ENCODE measurements at regions not wholly inside any gene's neighbourhood (a gene's known extent, or its start where the extent isn't known, plus 50 kb on each side); places are given as distances from the start of the nearest gene placed in this dataset.
A peak's percentile ranks its signal among the peaks of the same experiment; 100 is the strongest.

- H3K4me1 ChIP-seq (ENCODE audit: low read length) = no peaks in the 10 kb centered on the region
- H3K27me3 ChIP-seq (ENCODE audit: low read length) = no peaks in the 10 kb centered on the region
- H3K79me2 ChIP-seq (ENCODE audit: low read length) = no peaks in the 10 kb centered on the region
- no peak overlapping the region for H2AFZ ChIP-seq (ENCODE audit: low read length)
- no peak for DNase-seq
- no peaks in the 10 kb centered on the region for H3K36me3 ChIP-seq (ENCODE audit: insufficient read depth, low read length)
- H3K9ac ChIP-seq (ENCODE audit: low read length) = no peak overlapping the region
- H3K4me2 ChIP-seq (ENCODE audit: low read depth, low read length, poor library complexity, severe bottlenecking) = no peak overlapping the region
- no peaks in the 10 kb centered on the region for H3K9me2 ChIP-seq (replicated peaks; ENCODE audit: insufficient read depth, low read length)
- no peak overlapping the region for H3K4me3 ChIP-seq (ENCODE audit: low read length)
- H3K9me3 ChIP-seq (ENCODE audit: low read length) = no peaks in the 10 kb centered on the region
- H3K27ac ChIP-seq (ENCODE audit: low read length) = no peak overlapping the region
- no peaks in the 10 kb centered on the region for H4K20me1 ChIP-seq (ENCODE audit: insufficient read depth, low read depth, low read length)
Observed at GRCh38 chr2:42937171-42937875, 144.9 kb upstream of the HAAO start.

- Histone ChIP-seq H3K27ac (ENCODE audit: low read length) (no peak overlapping the region), H3K9ac (ENCODE audit: low read length) (no peak overlapping the region), H3K9me3 (ENCODE audit: low read length) (no peaks in the 10 kb centered on the region), H3K4me1 (ENCODE audit: low read length) (no peaks in the 10 kb centered on the region), H3K79me2 (ENCODE audit: low read length) (no peaks in the 10 kb centered on the region), H3K4me3 (ENCODE audit: low read length) (no peak overlapping the region), H3K9me2 (replicated peaks; ENCODE audit: insufficient read depth, low read length) (no peaks in the 10 kb centered on the region), H3K4me2 (ENCODE audit: low read depth, low read length, poor library complexity, severe bottlenecking) (no peak overlapping the region), H2AFZ (ENCODE audit: low read length) (no peak overlapping the region), H3K36me3 (ENCODE audit: insufficient read depth, low read length) (no peaks in the 10 kb centered on the region), H3K27me3 (ENCODE audit: low read length) (no peaks in the 10 kb centered on the region), H4K20me1 (ENCODE audit: insufficient read depth, low read depth, low read length) (no peaks in the 10 kb centered on the region)
- DNase-seq = no peak
Observed at GRCh38 chr2:42935692-42936671, 143.6 kb upstream of the HAAO start.

GRCh38 chr2:42934580-42935186, 142.3 kb upstream of the HAAO start:
- no peak overlapping the region for H2AFZ ChIP-seq (ENCODE audit: low read length)
- no peaks in the 10 kb centered on the region for H3K36me3 ChIP-seq (ENCODE audit: insufficient read depth, low read length)
- H3K9me3 ChIP-seq (ENCODE audit: low read length) = no peaks in the 10 kb centered on the region
- H3K4me1 ChIP-seq (ENCODE audit: low read length) = no peaks in the 10 kb centered on the region
- H4K20me1 ChIP-seq (ENCODE audit: insufficient read depth, low read depth, low read length) = no peaks in the 10 kb centered on the region
- DNase-seq = no peak
- no peaks in the 10 kb centered on the region for H3K27me3 ChIP-seq (ENCODE audit: low read length)
- H3K9me2 ChIP-seq (replicated peaks; ENCODE audit: insufficient read depth, low read length) = no peaks in the 10 kb centered on the region
- H3K9ac ChIP-seq (ENCODE audit: low read length) = no peak overlapping the region
- no peak overlapping the region for H3K4me2 ChIP-seq (ENCODE audit: low read depth, low read length, poor library complexity, severe bottlenecking)
- H3K27ac ChIP-seq (ENCODE audit: low read length) = no peak overlapping the region
- H3K79me2 ChIP-seq (ENCODE audit: low read length) = no peaks in the 10 kb centered on the region
- H3K4me3 ChIP-seq (ENCODE audit: low read length) = no peak overlapping the region

GRCh38 chr2:42933824-42934254, 141.5 kb upstream of the HAAO start:
- Histone ChIP-seq H3K4me2 (ENCODE audit: low read depth, low read length, poor library complexity, severe bottlenecking) (no peak overlapping the region), H3K9me2 (replicated peaks; ENCODE audit: insufficient read depth, low read length) (no peaks in the 10 kb centered on the region), H3K27ac (ENCODE audit: low read length) (no peak overlapping the region), H3K36me3 (ENCODE audit: insufficient read depth, low read length) (no peaks in the 10 kb centered on the region), H2AFZ (ENCODE audit: low read length) (no peak overlapping the region), H3K9me3 (ENCODE audit: low read length) (no peaks in the 10 kb centered on the region), H3K9ac (ENCODE audit: low read length) (no peak overlapping the region), H3K79me2 (ENCODE audit: low read length) (no peaks in the 10 kb centered on the region), H3K4me1 (ENCODE audit: low read length) (no peaks in the 10 kb centered on the region), H3K27me3 (ENCODE audit: low read length) (no peaks in the 10 kb centered on the region), H4K20me1 (ENCODE audit: insufficient read depth, low read depth, low read length) (no peaks in the 10 kb centered on the region), H3K4me3 (ENCODE audit: low read length) (no peak overlapping the region)
- no peak for DNase-seq

GRCh38 chr2:42932271-42933151, 140.1 kb upstream of the HAAO start:
- Histone ChIP-seq H3K4me3 (ENCODE audit: low read length) (no peak overlapping the region), H3K4me2 (ENCODE audit: low read depth, low read length, poor library complexity, severe bottlenecking) (no peak overlapping the region), H3K27ac (ENCODE audit: low read length) (no peak overlapping the region), H2AFZ (ENCODE audit: low read length) (no peak overlapping the region), H4K20me1 (ENCODE audit: insufficient read depth, low read depth, low read length) (no peaks in the 10 kb centered on the region), H3K9me2 (replicated peaks; ENCODE audit: insufficient read depth, low read length) (no peaks in the 10 kb centered on the region), H3K9me3 (ENCODE audit: low read length) (no peaks in the 10 kb centered on the region), H3K4me1 (ENCODE audit: low read length) (no peaks in the 10 kb centered on the region), H3K27me3 (ENCODE audit: low read length) (no peaks in the 10 kb centered on the region), H3K36me3 (ENCODE audit: insufficient read depth, low read length) (no peaks in the 10 kb centered on the region), H3K79me2 (ENCODE audit: low read length) (no peaks in the 10 kb centered on the region), H3K9ac (ENCODE audit: low read length) (no peak overlapping the region)
- DNase-seq = no peak

DNA sequence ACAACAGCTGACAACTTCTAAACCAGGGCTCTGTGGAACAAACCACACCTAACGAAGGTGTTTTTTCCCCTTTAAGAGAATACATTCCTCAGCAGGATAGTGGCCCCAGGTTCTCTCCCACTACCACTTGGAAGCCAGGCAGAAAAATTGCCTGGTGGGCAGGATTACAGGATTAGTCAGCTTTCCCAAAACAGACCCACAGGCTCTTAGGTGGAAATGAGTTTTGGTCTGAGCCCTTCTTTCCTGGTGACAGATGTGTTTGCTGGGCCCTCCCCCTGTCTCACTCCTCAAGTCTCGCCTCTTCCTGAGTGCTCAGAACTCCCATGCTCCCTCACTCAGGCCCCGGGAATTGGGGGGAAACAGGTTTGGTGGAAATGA, 139.4 kb upstream of the HAAO start:
- H3K27me3 ChIP-seq (ENCODE audit: low read length) = no peaks in the 10 kb centered on the region
- no peaks in the 10 kb centered on the region for H3K9me2 ChIP-seq (replicated peaks; ENCODE audit: insufficient read depth, low read length)
- no peaks in the 10 kb centered on the region for H3K4me1 ChIP-seq (ENCODE audit: low read length)
- H3K79me2 ChIP-seq (ENCODE audit: low read length) = no peaks in the 10 kb centered on the region
- no peak for DNase-seq
- H2AFZ ChIP-seq (ENCODE audit: low read length) = no peak overlapping the region
- H4K20me1 ChIP-seq (ENCODE audit: insufficient read depth, low read depth, low read length) = no peaks in the 10 kb centered on the region
- no peak overlapping the region for H3K4me3 ChIP-seq (ENCODE audit: low read length)
- H3K4me2 ChIP-seq (ENCODE audit: low read depth, low read length, poor library complexity, severe bottlenecking) = no peak overlapping the region
- no peak overlapping the region for H3K27ac ChIP-seq (ENCODE audit: low read length)
- no peaks in the 10 kb centered on the region for H3K9me3 ChIP-seq (ENCODE audit: low read length)
- no peaks in the 10 kb centered on the region for H3K36me3 ChIP-seq (ENCODE audit: insufficient read depth, low read length)
- no peak overlapping the region for H3K9ac ChIP-seq (ENCODE audit: low read length)

DNA sequence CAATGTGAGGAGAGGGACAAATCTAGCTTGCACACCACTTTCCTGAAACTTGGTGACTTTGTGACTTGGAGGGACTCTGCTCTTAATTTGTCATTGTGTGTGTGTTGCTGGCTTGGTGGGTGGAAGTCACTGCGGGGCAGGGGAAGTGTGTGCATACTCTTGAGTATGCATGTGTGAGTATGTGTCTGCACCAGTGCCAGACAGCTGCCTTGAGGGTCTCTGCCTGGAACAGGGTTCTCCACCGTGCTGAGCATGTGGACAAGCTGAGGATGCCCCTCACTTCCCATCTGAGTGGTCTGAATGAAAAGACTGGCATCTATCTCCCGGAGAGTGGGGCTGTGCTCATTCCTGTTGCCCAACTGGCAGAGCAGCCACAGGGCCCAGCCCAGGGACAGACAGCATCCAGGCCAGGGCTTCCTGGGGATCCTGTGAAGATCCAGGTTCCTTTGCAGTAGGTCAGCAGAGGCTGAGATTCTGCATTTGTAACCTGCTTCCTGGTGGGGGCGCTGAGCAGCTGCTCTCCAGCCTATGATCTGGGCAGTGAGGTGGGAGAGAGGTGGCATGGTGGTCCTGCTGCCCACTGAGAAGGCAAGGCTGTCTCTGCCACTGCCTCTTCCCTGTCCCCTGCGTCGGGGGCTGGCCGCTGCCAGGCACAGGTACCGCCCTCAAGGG, 138.9 kb upstream of the HAAO start:
- Histone ChIP-seq H4K20me1 (ENCODE audit: insufficient read depth, low read depth, low read length) (no peaks in the 10 kb centered on the region), H3K79me2 (ENCODE audit: low read length) (no peaks in the 10 kb centered on the region), H3K9ac (ENCODE audit: low read length) (no peak overlapping the region), H3K4me1 (ENCODE audit: low read length) (no peaks in the 10 kb centered on the region), H3K4me2 (ENCODE audit: low read depth, low read length, poor library complexity, severe bottlenecking) (no peak overlapping the region), H3K27me3 (ENCODE audit: low read length) (no peaks in the 10 kb centered on the region), H3K27ac (ENCODE audit: low read length) (no peak overlapping the region), H3K4me3 (ENCODE audit: low read length) (no peak overlapping the region), H3K9me3 (ENCODE audit: low read length) (no peaks in the 10 kb centered on the region), H2AFZ (ENCODE audit: low read length) (no peak overlapping the region), H3K9me2 (replicated peaks; ENCODE audit: insufficient read depth, low read length) (no peaks in the 10 kb centered on the region), H3K36me3 (ENCODE audit: insufficient read depth, low read length) (no peaks in the 10 kb centered on the region)
- peak; percentile 44 for DNase-seq
